ENCODE measurements at regions not wholly inside any gene's neighbourhood (a gene's known extent, or its start where the extent isn't known, plus 50 kb on each side); places are given as distances from the start of the nearest gene placed in this dataset.

DNA sequence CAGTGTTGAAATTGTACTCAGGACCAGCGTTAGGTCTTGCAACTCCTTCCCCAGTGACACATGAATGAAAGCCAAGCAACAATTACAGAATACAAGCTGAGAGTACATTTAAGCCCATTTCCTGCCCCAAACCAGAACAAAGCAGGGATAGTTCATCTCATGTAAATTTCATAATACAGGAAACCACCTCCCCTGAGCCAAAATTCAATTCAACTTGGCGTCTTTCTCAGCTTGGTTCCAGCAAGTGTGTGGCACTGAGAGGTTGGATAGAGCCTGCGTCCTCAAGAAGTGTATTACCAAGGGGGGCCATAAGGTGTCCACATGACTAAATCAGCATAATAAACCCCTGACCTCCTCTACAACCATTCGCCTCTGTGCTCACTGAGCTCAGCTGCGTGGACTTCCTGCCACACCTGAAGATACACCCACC, 278.9 kb upstream of the CRY1 start:
- TF ChIP-seq CTCF (conservative IDR thresholded peaks at IDR 0.05; ENCODE audit: low read depth, low read length), result no peak
- no peak for TF ChIP-seq EZH2 (IDR thresholded peaks at IDR 0.05; ENCODE audit: low read length, unreplicated experiment)
- TF ChIP-seq EZH2phosphoT487 (IDR thresholded peaks at IDR 0.05; ENCODE audit: borderline replicate concordance, low read length), result no peak

All from PC-3 (cell line).